GM13976 (cell line): ENCODE measurements at regions not wholly inside any gene's neighbourhood (a gene's known extent, or its start where the extent isn't known, plus 50 kb on each side); places are given as distances from the start of the nearest gene placed in this dataset.

Experiments
- DNase-seq: peaks from one replicate; pipeline ENCODE4 v3.0.0; 2012; ENCODE audit warnings: low spot score
- CTCF ChIP-seq: IDR thresholded peaks from 2 replicates; pipeline ENCODE4 v1.5.1; 2012; ENCODE audit warnings: borderline replicate concordance, mild to moderate bottlenecking; ENCODE audit not compliant: insufficient read depth; ENCODE audit errors: extremely low read depth, missing control alignments, control extremely low read depth
- in situ Hi-C: fragments of 300-500 bp; cut with MboI; formaldehyde crosslinking; loops from one replicate; pipeline ENCODE4 v1.12.0; 2022; ENCODE audit warnings: low sequenced_read_pairs, mixed read lengths, inconsistent platforms; ENCODE audit not compliant: unreplicated experiment

GRCh38 chr3:178393146-178393545 lies 143.1 kb upstream of the KCNMB2 start:
- TF ChIP-seq CTCF = no peak
- DNase-seq = no peak
- in situ Hi-C loops = no loop called here

DNA sequence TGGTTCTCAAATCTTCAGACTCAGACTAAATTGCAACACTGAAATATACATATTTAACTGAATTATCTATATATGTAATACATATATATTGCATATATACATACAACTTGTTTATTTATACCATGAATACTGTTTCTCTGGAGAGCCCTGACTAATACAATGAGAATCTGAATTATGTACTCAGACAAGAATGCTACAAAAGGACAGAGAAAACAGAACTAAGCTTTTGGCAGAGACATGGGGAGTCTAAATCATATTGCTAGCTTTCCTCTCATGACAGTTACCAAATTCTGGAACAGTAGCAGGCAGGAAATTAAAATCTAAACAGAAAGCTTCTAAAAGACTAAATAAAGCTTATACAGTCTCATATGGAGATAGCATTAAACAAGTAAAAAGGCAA lies 142.4 kb upstream of the KCNMB2 start:
- in situ Hi-C loops = no loop called here
- TF ChIP-seq CTCF = no peak
- DNase-seq = no peak

- DNase-seq = no peak
- in situ Hi-C loops = no loop called here
- no peak for TF ChIP-seq CTCF
Measured at GRCh38 chr3:178396318-178396717, 139.9 kb upstream of the KCNMB2 start.

GRCh38 chr3:178397202-178397601 lies 139.0 kb upstream of the KCNMB2 start:
- DNase-seq = no peak
- in situ Hi-C loops = no loop called here
- no peak for TF ChIP-seq CTCF

DNA sequence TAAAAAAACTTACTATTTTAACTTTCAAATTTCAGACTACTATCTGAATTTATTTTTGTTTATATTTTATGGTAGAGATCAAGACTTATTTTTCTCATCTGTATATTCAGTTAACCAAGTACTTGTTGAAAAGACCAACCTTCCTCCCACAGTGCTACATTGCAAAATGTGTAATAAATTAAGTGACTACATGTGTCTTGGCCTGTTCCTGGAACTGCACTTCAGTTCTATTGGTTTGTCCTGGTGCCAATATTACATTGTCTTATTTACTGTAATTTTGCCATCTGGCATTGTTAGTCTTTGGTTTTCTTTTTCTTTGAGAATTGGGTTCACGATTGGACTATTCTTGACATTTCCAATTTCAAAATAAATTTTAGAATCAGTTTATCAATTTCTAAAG lies 138.4 kb upstream of the KCNMB2 start:
- in situ Hi-C loops = no loop called here
- no peak for DNase-seq
- TF ChIP-seq CTCF = no peak

GRCh38 chr3:178404961-178405360 lies 131.3 kb upstream of the KCNMB2 start:
- no peak for TF ChIP-seq CTCF
- in situ Hi-C loops = no loop called here
- DNase-seq = no peak

GRCh38 chr3:178405531-178405930 lies 130.7 kb upstream of the KCNMB2 start:
- in situ Hi-C loops = no loop called here
- no peak for DNase-seq
- no peak for TF ChIP-seq CTCF
